Stomach (tissue), 4 donors: ENCODE measurements at regions not wholly inside any gene's neighbourhood (a gene's known extent, or its start where the extent isn't known, plus 50 kb on each side); places are given as distances from the start of the nearest gene placed in this dataset.

Source experiments
- EP300 ChIP-seq: sonication (generic); formaldehyde crosslinking; IDR thresholded peaks from one replicate; pipeline ENCODE4 v1.6.1; 2017; ENCODE audit warnings: antibody characterized with exemption
- POLR2A ChIP-seq, 4 donors: fragments of 450-650 bp; IDR thresholded peaks; one replicate each; pipeline ENCODE4 v1.6.1; 2016; ENCODE audit warnings: antibody characterized with exemption in 4 of 4, control low read depth in 2 of 4, mild to moderate bottlenecking in 1 of 4, moderate library complexity in 1 of 4
- POLR2AphosphoS5 ChIP-seq, 3 donors: sonication (generic); formaldehyde crosslinking; IDR thresholded peaks; one replicate each; pipeline ENCODE4 v1.6.1; 2016; ENCODE audit warnings: antibody characterized with exemption in 3 of 3
- TF ChIP-seq, protein P1 (sequence below), 7 experiments: fragments of 450-650 bp in 4 of 7; fragments of 200-600 bp in 3 of 7; sonication (generic) in 3 of 7; IDR thresholded peaks; one replicate each; pipeline ENCODE4 v1.5.1; 2016 to 2019; ENCODE audit warnings: antibody characterized with exemption in 7 of 7, control low read depth in 2 of 7, mild to moderate bottlenecking in 1 of 7

DNA sequence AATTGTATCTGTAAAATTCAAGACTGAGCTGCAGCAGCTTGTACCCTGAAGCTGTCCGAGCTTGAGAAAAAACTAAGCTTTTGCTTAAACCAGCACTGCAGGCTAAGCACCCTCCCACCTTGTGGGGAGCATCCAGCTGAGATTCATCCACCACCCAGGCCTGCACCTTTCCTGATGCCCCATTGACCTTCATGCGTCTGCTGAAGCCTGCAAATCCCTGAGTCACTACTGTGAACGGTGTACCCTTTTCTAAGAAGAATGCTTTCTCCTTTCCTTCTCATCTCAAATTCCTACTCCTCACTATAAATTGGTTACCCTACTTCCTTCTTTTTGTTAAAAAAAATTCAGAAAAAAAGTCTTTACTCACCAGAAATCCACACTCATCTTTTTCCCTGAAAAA is 90.9 kb upstream of the RGS18 start:
- TF ChIP-seq, protein P1, sequence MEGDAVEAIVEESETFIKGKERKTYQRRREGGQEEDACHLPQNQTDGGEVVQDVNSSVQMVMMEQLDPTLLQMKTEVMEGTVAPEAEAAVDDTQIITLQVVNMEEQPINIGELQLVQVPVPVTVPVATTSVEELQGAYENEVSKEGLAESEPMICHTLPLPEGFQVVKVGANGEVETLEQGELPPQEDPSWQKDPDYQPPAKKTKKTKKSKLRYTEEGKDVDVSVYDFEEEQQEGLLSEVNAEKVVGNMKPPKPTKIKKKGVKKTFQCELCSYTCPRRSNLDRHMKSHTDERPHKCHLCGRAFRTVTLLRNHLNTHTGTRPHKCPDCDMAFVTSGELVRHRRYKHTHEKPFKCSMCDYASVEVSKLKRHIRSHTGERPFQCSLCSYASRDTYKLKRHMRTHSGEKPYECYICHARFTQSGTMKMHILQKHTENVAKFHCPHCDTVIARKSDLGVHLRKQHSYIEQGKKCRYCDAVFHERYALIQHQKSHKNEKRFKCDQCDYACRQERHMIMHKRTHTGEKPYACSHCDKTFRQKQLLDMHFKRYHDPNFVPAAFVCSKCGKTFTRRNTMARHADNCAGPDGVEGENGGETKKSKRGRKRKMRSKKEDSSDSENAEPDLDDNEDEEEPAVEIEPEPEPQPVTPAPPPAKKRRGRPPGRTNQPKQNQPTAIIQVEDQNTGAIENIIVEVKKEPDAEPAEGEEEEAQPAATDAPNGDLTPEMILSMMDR (IDR thresholded peaks at IDR 0.05) = no peak
- no peak for TF ChIP-seq POLR2A (IDR thresholded peaks at IDR 0.05)
- no peak for TF ChIP-seq EP300
- no peak for TF ChIP-seq POLR2AphosphoS5 (IDR thresholded peaks at IDR 0.05)
